Islet precursor cell (in vitro differentiated cells): ENCODE measurements at regions not wholly inside any gene's neighbourhood (a gene's known extent, or its start where the extent isn't known, plus 50 kb on each side); places are given as distances from the start of the nearest gene placed in this dataset.
"Not testable (repeated sequence)": the region's sequence is repeated elsewhere in the genome, so short reads cannot be mapped to it uniquely, and the experiment has no call there.

ENCODE experiments used
- DNase-seq: peaks from one replicate; pipeline ENCODE4 v3.0.0-alpha.2; 2018

GRCh38 chr7:49486974-49487829 lies 286.2 kb upstream of the VWC2 start:
- no peak for DNase-seq

DNA sequence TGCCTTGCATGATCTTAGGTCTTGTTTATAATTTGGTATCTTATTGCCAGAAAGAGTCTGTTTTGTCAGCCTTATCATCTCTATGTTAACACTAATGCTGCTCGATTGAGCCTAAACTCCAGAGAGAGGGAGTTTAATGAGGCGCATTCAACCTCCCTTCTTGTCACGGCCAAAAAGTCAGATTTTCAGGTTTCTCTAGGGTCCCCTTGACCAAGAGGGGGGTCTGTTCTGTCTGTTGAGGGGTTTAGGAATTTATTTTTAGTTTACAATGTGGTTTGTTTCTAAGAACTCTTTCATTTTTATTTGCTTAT lies 285.7 kb upstream of the VWC2 start:
- DNase-seq: no peak

GRCh38 chr7:49488573-49488972 lies 284.9 kb upstream of the VWC2 start:
- no peak for DNase-seq

- no peak for DNase-seq
Measured at GRCh38 chr7:49497471-49497870, 276.0 kb upstream of the VWC2 start.

DNA sequence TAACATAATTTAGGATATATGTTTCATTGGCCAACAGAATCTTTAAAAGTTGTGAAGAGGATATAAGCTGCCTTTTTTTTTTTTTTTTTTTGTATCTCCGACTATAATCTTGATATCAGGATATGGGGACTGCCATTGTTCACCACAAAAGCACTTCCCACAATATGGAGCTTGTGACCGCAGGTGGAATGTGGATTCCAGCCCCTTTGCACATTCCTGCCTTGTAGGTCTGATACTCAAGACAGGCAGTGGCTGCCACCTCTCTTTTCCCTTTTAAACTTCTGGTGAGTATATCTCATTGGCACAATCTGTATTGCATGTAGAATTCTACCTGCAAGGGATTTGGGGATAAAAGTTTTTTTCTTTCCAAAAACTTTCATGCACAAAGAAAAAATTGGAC lies 272.7 kb upstream of the VWC2 start:
- DNase-seq: no peak

DNA sequence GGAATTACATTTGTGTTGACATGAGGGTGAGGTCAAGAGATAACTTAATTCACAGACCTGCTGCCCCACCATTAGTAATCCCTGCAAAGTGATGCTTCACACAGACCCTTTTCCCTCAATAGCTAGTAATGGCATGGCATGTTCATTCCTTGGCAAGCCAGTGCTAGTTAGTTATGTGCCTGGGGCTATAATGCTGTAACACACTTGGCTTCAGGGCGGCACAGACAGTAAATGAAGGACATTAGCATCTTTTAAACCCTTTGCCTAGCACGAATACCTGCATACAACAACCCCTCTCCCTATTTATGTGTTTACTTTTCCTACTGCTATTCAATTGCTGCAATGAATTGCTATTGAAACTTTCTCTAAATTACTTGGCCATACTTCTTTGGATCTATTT lies 266.2 kb upstream of the VWC2 start:
- DNase-seq: peak; percentile 79

- no peak for DNase-seq
Measured at GRCh38 chr7:49513911-49514310, 259.5 kb upstream of the VWC2 start.

- no peak for DNase-seq
Measured at GRCh38 chr7:49520951-49521350, 252.5 kb upstream of the VWC2 start.

DNA sequence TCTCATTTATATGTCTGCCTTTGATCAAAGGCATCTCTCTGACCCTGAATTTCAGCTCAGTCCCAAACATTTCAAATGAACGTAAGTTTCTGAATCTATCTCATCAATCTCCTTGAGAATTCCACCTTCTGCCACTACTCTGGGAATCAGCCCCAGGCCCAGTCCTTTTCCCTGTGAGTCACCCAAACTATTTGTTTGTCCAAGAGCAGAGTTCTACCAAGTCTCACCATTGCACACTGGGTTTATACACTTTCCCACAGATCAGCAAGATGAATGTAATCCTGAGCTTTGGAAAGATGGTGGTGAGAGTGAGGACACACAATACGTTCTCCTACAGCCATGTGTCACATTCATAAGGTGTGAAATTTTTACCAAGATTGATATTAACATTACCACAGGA lies 251.3 kb upstream of the VWC2 start:
- peak; percentile 84 for DNase-seq

- no peak for DNase-seq
Measured at GRCh38 chr7:49523870-49524269, 249.6 kb upstream of the VWC2 start.

GRCh38 chr7:49527182-49527581 lies 246.3 kb upstream of the VWC2 start:
- no peak for DNase-seq

DNA sequence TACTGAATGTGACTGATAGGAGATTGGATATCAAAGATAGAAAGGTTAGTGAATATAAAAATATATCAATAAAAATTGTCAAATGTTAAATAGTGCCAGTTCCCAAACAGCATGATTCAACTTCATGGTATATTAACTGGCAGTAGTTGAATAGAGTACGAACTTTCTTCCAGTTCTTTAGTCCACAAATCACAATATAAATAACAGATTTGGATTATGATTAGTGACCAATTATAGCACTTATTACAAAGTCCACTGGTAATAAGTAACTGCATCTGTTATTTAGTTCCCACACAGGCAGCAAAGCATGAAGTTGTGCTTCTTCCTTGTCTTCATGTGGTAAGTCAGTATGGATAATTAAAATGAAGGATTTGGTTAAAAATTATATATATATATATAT lies 243.0 kb upstream of the VWC2 start:
- no peak for DNase-seq

DNA sequence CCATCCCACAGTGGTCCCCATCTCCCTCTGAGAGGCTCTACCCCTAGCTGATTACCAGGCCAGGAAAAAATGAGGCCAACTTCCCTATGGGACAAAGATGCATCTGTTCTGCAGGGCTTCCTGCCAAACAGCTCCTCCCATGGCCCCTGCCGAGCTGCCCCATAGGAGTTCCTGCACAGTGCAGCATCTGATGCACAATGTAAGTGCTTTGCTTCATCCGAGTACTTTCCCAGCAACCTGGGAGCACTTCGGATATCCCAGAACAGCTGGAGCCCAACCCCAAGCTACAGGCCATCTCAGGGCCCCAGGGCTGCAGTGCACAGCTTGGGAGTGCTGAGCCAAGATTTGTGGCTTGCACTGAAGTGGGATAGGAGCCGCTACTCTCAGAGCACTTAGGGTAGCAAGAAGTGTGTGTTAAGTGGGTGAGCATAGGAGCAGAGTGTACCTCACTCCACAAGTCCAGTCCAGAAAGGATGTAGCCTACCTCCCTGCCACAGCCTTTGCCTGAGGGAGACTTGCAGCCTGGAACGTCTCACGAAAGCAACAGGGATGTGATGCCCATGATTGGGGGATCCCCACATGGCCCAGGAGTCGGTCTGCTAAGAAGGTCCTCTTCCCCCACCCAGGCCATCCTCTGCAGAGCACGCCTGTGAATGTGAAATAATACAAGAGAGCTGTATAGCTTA lies 209.6 kb upstream of the VWC2 start:
- no peak for DNase-seq

DNA sequence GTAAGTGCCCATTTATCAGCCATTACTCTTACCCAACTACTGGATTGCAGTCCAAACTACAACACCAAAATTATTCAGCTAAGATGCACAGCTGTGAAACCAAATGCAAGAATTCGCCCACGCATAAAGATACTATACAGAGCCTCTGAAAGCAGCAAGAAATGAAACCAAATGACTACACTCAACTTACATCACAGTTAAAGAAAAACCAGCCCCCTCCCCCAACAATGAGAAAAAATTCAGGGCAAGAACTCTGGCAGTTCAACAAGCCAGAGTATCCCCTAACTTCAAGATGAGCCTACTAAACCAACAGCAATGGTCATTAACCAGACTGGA lies 209.1 kb upstream of the VWC2 start:
- peak; percentile 60 for DNase-seq

DNA sequence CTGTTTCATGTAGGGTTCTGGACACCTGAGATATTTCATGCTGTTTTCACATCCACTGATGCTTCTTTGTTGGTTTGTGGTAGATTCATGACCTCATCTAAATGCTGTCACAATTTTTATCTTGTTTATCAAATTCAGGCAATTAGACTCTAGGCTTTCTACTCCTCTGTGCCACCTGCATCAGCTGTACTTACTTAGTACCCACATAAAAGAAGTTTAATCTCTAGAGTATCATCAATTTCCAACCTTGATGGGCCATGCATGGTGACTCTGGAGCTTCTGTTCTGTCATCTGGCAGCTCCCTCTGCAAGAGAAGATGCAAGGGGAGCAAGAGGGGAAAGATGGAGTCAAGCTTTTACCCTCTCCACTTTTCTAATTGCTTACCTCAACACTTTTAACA lies 195.9 kb upstream of the VWC2 start:
- DNase-seq: no peak

DNA sequence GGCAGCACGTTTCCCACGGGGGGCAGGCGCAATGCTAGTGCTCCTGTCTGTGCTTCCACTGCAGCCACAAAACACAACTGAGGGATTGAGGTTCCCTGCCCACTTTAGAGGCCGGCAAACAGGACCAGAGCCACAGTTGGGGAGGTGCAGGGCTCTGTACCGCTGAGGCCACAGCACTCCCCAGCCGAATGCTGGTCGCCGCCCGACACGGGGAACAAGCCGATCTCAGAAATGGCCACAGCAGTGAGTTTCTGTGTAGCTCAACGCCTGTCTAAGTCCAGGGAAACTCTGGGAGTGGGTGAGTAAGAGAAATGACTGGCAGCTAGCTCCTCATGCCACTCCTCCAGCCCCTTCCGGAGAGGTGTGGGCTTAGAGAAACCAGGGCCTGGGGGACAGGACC lies 194.0 kb upstream of the VWC2 start:
- DNase-seq: no peak

DNA sequence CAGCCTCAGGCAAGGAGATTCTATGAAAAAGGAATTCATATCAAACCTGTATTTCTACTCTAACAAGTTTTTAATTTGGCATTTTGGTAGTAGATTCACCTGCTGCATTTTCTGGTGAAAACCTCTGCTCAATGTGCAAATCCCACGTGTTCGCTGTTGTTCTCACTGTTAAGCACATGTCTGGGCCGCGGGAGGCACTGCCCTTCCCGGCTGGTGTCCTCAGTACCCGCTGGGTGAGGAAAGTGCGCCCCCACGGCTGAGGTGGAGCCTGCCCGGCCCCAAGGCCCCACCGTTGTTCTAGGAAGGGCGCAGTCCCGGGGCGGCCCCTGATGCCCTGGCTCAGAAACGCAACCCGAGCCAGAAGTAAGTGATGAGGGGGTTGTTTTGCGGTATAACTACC lies 193.4 kb upstream of the VWC2 start:
- DNase-seq: peak; percentile 53

- DNase-seq: no peak
Measured at GRCh38 chr7:49580761-49581160, 192.7 kb upstream of the VWC2 start.

DNA sequence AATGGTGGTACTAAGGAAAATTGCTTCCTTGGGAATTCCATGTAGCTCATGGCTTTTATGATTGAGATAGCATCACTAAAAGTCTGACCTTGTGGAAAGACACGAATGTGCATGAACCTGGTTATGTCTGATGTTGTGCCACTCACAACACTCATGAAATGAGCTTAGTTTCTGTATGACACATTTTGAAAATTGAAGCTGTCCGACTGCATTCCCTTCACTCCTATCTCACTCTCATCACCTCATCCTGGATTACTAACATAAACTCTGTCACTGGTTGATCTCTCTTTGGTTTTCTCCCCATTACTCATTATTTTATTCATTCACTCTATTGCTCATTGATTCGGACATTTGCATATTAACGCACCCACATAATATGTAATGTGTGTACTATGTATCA lies 190.0 kb upstream of the VWC2 start:
- DNase-seq: no peak

- DNase-seq: no peak
Measured at GRCh38 chr7:49596701-49597491, 176.5 kb upstream of the VWC2 start.

DNA sequence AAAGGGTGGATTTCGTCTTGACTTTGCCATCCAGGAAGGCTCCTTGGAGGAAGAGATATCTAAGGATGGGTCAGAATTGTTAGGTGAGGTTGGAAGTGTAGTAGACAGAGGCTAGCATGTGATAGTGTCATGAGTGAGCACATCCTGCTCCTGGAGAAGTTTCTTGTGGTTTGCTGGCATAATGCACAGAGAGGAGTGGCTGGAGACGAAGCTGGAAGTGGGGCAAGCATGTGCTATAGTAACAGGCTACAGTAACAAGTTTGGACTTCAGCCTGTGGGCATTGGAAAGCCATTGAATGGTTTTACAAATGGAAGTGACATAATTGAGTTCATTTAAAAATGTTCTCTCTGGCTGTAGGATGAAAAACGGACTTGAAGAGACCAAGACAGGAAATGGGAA lies 175.6 kb upstream of the VWC2 start:
- DNase-seq: peak; percentile 52

GRCh38 chr7:49611951-49612350 lies 161.5 kb upstream of the VWC2 start:
- DNase-seq: no peak

GRCh38 chr7:49613759-49614158 lies 159.7 kb upstream of the VWC2 start:
- no peak for DNase-seq

- DNase-seq: not testable (repeated sequence)
Measured at GRCh38 chr7:49614974-49615373, 158.5 kb upstream of the VWC2 start.
